ENCODE measurements at regions not wholly inside any gene's neighbourhood (a gene's known extent, or its start where the extent isn't known, plus 50 kb on each side); places are given as distances from the start of the nearest gene placed in this dataset.

GRCh38 chr3:162152636-162153035 lies 656.0 kb downstream of the OTOL1 start:
- no peak overlapping the region for H3K4me3 Mint-ChIP-seq
- intact Hi-C loops (cut with micrococcal nuclease), result no loop called here
- H3K4me1 Mint-ChIP-seq (ENCODE audit: low read depth), result no peaks in the 10 kb centered on the region
- no peak overlapping the region for H3K27ac Mint-ChIP-seq
- no peak for DNase-seq (ENCODE audit: low spot score)
- H3K27me3 Mint-ChIP-seq (ENCODE audit: insufficient read depth), result no peaks in the 10 kb centered on the region
- H3K9me3 Mint-ChIP-seq, result peaks cover 2% of the 10 kb centered on the region
- H3K36me3 Mint-ChIP-seq (ENCODE audit: low read depth), result no peaks in the 10 kb centered on the region

GRCh38 chr3:162161595-162161994 lies 665.0 kb downstream of the OTOL1 start:
- H3K36me3 Mint-ChIP-seq (ENCODE audit: low read depth), result no peaks in the 10 kb centered on the region
- H3K27ac Mint-ChIP-seq, result no peak overlapping the region
- no peaks in the 10 kb centered on the region for H3K4me1 Mint-ChIP-seq (ENCODE audit: low read depth)
- DNase-seq (ENCODE audit: low spot score), result no peak
- H3K9me3 Mint-ChIP-seq, result peaks cover 9% of the 10 kb centered on the region
- H3K4me3 Mint-ChIP-seq, result no peak overlapping the region
- no peaks in the 10 kb centered on the region for H3K27me3 Mint-ChIP-seq (ENCODE audit: insufficient read depth)
- intact Hi-C loops (cut with micrococcal nuclease), result no loop called here

- no peak overlapping the region for H3K27ac Mint-ChIP-seq
- H3K4me3 Mint-ChIP-seq, result no peak overlapping the region
- no peak for DNase-seq (ENCODE audit: low spot score)
- H3K4me1 Mint-ChIP-seq (ENCODE audit: low read depth), result no peaks in the 10 kb centered on the region
- intact Hi-C loops (cut with micrococcal nuclease), result no loop called here
- no peaks in the 10 kb centered on the region for H3K27me3 Mint-ChIP-seq (ENCODE audit: insufficient read depth)
- H3K9me3 Mint-ChIP-seq, result no peaks in the 10 kb centered on the region
- no peaks in the 10 kb centered on the region for H3K36me3 Mint-ChIP-seq (ENCODE audit: low read depth)
Observed at GRCh38 chr3:162165346-162165745, 668.7 kb downstream of the OTOL1 start.

GRCh38 chr3:162166543-162166942 lies 669.9 kb downstream of the OTOL1 start:
- Mint-ChIP-seq H3K27me3 (ENCODE audit: insufficient read depth) (no peaks in the 10 kb centered on the region), H3K4me3 (no peak overlapping the region), H3K4me1 (ENCODE audit: low read depth) (no peaks in the 10 kb centered on the region), H3K36me3 (ENCODE audit: low read depth) (no peaks in the 10 kb centered on the region), H3K9me3 (no peaks in the 10 kb centered on the region), H3K27ac (no peak overlapping the region)
- no peak for DNase-seq (ENCODE audit: low spot score)
- intact Hi-C loops (cut with micrococcal nuclease), result no loop called here

GRCh38 chr3:162168715-162169114 lies 672.1 kb downstream of the OTOL1 start:
- Mint-ChIP-seq H3K9me3 (no peaks in the 10 kb centered on the region), H3K27ac (no peak overlapping the region), H3K36me3 (ENCODE audit: low read depth) (no peaks in the 10 kb centered on the region), H3K4me3 (no peak overlapping the region), H3K27me3 (ENCODE audit: insufficient read depth) (no peaks in the 10 kb centered on the region), H3K4me1 (ENCODE audit: low read depth) (no peaks in the 10 kb centered on the region)
- no peak for DNase-seq (ENCODE audit: low spot score)
- intact Hi-C loops (cut with micrococcal nuclease), result no loop called here

- no peaks in the 10 kb centered on the region for H3K36me3 Mint-ChIP-seq (ENCODE audit: low read depth)
- intact Hi-C loops (cut with micrococcal nuclease), result no loop called here
- H3K27ac Mint-ChIP-seq, result no peak overlapping the region
- no peaks in the 10 kb centered on the region for H3K4me1 Mint-ChIP-seq (ENCODE audit: low read depth)
- no peaks in the 10 kb centered on the region for H3K9me3 Mint-ChIP-seq
- no peak overlapping the region for H3K4me3 Mint-ChIP-seq
- no peaks in the 10 kb centered on the region for H3K27me3 Mint-ChIP-seq (ENCODE audit: insufficient read depth)
- DNase-seq (ENCODE audit: low spot score), result no peak
Observed at GRCh38 chr3:162170581-162170980, 674.0 kb downstream of the OTOL1 start.

- intact Hi-C loops (cut with micrococcal nuclease), result no loop called here
- Mint-ChIP-seq H3K4me3 (no peak overlapping the region), H3K27ac (no peak overlapping the region), H3K4me1 (ENCODE audit: low read depth) (no peaks in the 10 kb centered on the region), H3K27me3 (ENCODE audit: insufficient read depth) (no peaks in the 10 kb centered on the region), H3K9me3 (no peaks in the 10 kb centered on the region), H3K36me3 (ENCODE audit: low read depth) (no peaks in the 10 kb centered on the region)
- DNase-seq (ENCODE audit: low spot score), result no peak
Observed at GRCh38 chr3:162171970-162172369, 675.4 kb downstream of the OTOL1 start.

GRCh38 chr3:162175145-162175544 lies 678.5 kb downstream of the OTOL1 start:
- Mint-ChIP-seq H3K36me3 (ENCODE audit: low read depth) (no peaks in the 10 kb centered on the region), H3K4me3 (no peak overlapping the region)
- intact Hi-C loops (cut with micrococcal nuclease), result no loop called here

GRCh38 chr3:162175878-162176277 lies 679.3 kb downstream of the OTOL1 start:
- intact Hi-C loops (cut with micrococcal nuclease), result no loop called here
- H3K4me3 Mint-ChIP-seq, result no peak overlapping the region
- DNase-seq (ENCODE audit: low spot score), result no peak
- H3K36me3 Mint-ChIP-seq (ENCODE audit: low read depth), result no peaks in the 10 kb centered on the region
- no peaks in the 10 kb centered on the region for H3K9me3 Mint-ChIP-seq
- no peaks in the 10 kb centered on the region for H3K27me3 Mint-ChIP-seq (ENCODE audit: insufficient read depth)
- no peak overlapping the region for H3K27ac Mint-ChIP-seq
- H3K4me1 Mint-ChIP-seq (ENCODE audit: low read depth), result no peaks in the 10 kb centered on the region

More at GRCh38 chr3:162175145-162175544, 678.5 kb downstream of the OTOL1 start:
- Mint-ChIP-seq H3K27me3 (ENCODE audit: insufficient read depth) (no peaks in the 10 kb centered on the region), H3K9me3 (no peaks in the 10 kb centered on the region), H3K4me1 (ENCODE audit: low read depth) (no peaks in the 10 kb centered on the region), H3K27ac (no peak overlapping the region)
- no peak for DNase-seq (ENCODE audit: low spot score)

- intact Hi-C loops (cut with micrococcal nuclease), result no loop called here
- H3K27ac Mint-ChIP-seq, result no peak overlapping the region
- H3K9me3 Mint-ChIP-seq, result peaks cover 3% of the 10 kb centered on the region
- no peaks in the 10 kb centered on the region for H3K36me3 Mint-ChIP-seq (ENCODE audit: low read depth)
- H3K4me1 Mint-ChIP-seq (ENCODE audit: low read depth), result no peaks in the 10 kb centered on the region
- H3K27me3 Mint-ChIP-seq (ENCODE audit: insufficient read depth), result no peaks in the 10 kb centered on the region
- DNase-seq (ENCODE audit: low spot score), result no peak
- no peak overlapping the region for H3K4me3 Mint-ChIP-seq
Observed at GRCh38 chr3:162183440-162183839, 686.8 kb downstream of the OTOL1 start.

GRCh38 chr3:162192340-162193029 lies 695.9 kb downstream of the OTOL1 start:
- no peak overlapping the region for H3K4me3 Mint-ChIP-seq
- no peaks in the 10 kb centered on the region for H3K27me3 Mint-ChIP-seq (ENCODE audit: insufficient read depth)
- H3K27ac Mint-ChIP-seq, result no peak overlapping the region
- H3K4me1 Mint-ChIP-seq (ENCODE audit: low read depth), result no peaks in the 10 kb centered on the region
- no peaks in the 10 kb centered on the region for H3K36me3 Mint-ChIP-seq (ENCODE audit: low read depth)
- DNase-seq (ENCODE audit: low spot score), result no peak
- intact Hi-C loops (cut with micrococcal nuclease), result no loop called here
- peaks cover 10% of the 10 kb centered on the region for H3K9me3 Mint-ChIP-seq

- Mint-ChIP-seq H3K4me1 (ENCODE audit: low read depth) (no peaks in the 10 kb centered on the region), H3K27ac (no peak overlapping the region), H3K9me3 (peaks cover 10% of the 10 kb centered on the region), H3K36me3 (ENCODE audit: low read depth) (no peaks in the 10 kb centered on the region), H3K4me3 (no peak overlapping the region), H3K27me3 (ENCODE audit: insufficient read depth) (no peaks in the 10 kb centered on the region)
- no peak for DNase-seq (ENCODE audit: low spot score)
- intact Hi-C loops (cut with micrococcal nuclease), result no loop called here
Observed at GRCh38 chr3:162193148-162194095, 696.8 kb downstream of the OTOL1 start.

- Mint-ChIP-seq H3K36me3 (ENCODE audit: low read depth) (no peaks in the 10 kb centered on the region), H3K27ac (no peak overlapping the region), H3K27me3 (ENCODE audit: insufficient read depth) (no peaks in the 10 kb centered on the region)
Observed at GRCh38 chr3:162195147-162195546, 698.5 kb downstream of the OTOL1 start.

More at GRCh38 chr3:162195147-162195546, 698.5 kb downstream of the OTOL1 start:
- no peak for DNase-seq (ENCODE audit: low spot score)
- Mint-ChIP-seq H3K4me3 (no peak overlapping the region), H3K4me1 (ENCODE audit: low read depth) (no peaks in the 10 kb centered on the region), H3K9me3 (peaks cover 4% of the 10 kb centered on the region)
- intact Hi-C loops (cut with micrococcal nuclease), result no loop called here

Measured in activated T-helper 1 cell treated with anti-CD3 and anti-CD28 coated beads, Interleukin-12 subunit alpha, Interleukin-12 subunit beta, Interleukin-2, Interleukin-4 antibody, amounts not matched to agents 30 ng/mL and 10 ng/mL and 1 ng/mL, durations not matched to agents 14 hours and 24 hours and 36 hours (primary cell).